Lung (tissue), 11 donors: ENCODE measurements at regions not wholly inside any gene's neighbourhood (a gene's known extent, or its start where the extent isn't known, plus 50 kb on each side); places are given as distances from the start of the nearest gene placed in this dataset.

ENCODE experiments used
- ATAC-seq: fragments of 200-7000 bp; cut with Tn5 transposase; one replicate; pipeline ENCODE4 v1.9.1; 2020; ENCODE audit warnings: moderate number of reproducible peaks; ENCODE audit not compliant: insufficient read depth, low FRiP score
- DNase-seq, 3 donors: peaks; one replicate each; pipeline ENCODE4 v3.0.0-alpha.2; 2013 to 2017
- H3K27ac ChIP-seq, 2 donors: one replicate each; pipeline ENCODE4 v1.5.1; 2013; ENCODE audit warnings: mild to moderate bottlenecking in 2 of 2, moderate library complexity in 2 of 2, control low read depth in 1 of 2, inconsistent platforms in 1 of 2, low read depth in 1 of 2, low read length in 1 of 2
- H3K27me3 ChIP-seq, 3 donors: one replicate each; pipeline ENCODE4 v1.5.1; 2013; ENCODE audit warnings: low read length in 2 of 3; ENCODE audit not compliant: control insufficient read depth in 3 of 3, insufficient read depth in 3 of 3
- H3K36me3 ChIP-seq, 4 donors: one replicate each; pipeline ENCODE4 v1.5.1; 2013; ENCODE audit warnings: low read length in 4 of 4, mild to moderate bottlenecking in 1 of 4, moderate library complexity in 1 of 4; ENCODE audit not compliant: control insufficient read depth in 4 of 4, insufficient read depth in 4 of 4
- H3K4me1 ChIP-seq, 5 donors: one replicate each; pipeline ENCODE4 v1.5.1; 2013; ENCODE audit warnings: low read length in 5 of 5, mild to moderate bottlenecking in 2 of 5, moderate library complexity in 1 of 5; ENCODE audit not compliant: control insufficient read depth in 5 of 5, insufficient read depth in 5 of 5
- H3K4me3 ChIP-seq: one replicate; pipeline ENCODE4 v1.5.1; 2013; ENCODE audit warnings: mild to moderate bottlenecking, control low read depth, moderate library complexity
- H3K9ac ChIP-seq, 2 donors: one replicate each; pipeline ENCODE4 v1.5.1; 2013; ENCODE audit warnings: low read length in 2 of 2, control low read depth in 1 of 2; ENCODE audit not compliant: insufficient read depth in 1 of 2
- H3K9me3 ChIP-seq, 4 donors: one replicate each; pipeline ENCODE4 v1.5.1; 2013; ENCODE audit warnings: low read length in 3 of 4, mild to moderate bottlenecking in 1 of 4, moderate library complexity in 1 of 4; ENCODE audit not compliant: control insufficient read depth in 4 of 4, insufficient read depth in 3 of 4
- WGBS, 2 donors: extraction: QIAGEN DNeasy Blood & Tissue Kit; methylation state at CpG; one replicate each; pipeline ENCODE4 v1.1.7; 2013; 5-methylcytosine and 5-hydroxymethylcytosine counted together
- TF ChIP-seq, protein P1 (sequence below): IDR thresholded peaks from 2 replicates; pipeline ENCODE4 v1.5.1; 2012; ENCODE audit warnings: mild to moderate bottlenecking; ENCODE audit errors: control extremely low read depth, extremely low read depth
- donor health status: control.
- donor health status: control.
- donor health status: Bipolar disorder and iron deficiency.
- donor health status: healthy.
- donor health status: DM: yes; HTN: yes; CAD: no.

DNA sequence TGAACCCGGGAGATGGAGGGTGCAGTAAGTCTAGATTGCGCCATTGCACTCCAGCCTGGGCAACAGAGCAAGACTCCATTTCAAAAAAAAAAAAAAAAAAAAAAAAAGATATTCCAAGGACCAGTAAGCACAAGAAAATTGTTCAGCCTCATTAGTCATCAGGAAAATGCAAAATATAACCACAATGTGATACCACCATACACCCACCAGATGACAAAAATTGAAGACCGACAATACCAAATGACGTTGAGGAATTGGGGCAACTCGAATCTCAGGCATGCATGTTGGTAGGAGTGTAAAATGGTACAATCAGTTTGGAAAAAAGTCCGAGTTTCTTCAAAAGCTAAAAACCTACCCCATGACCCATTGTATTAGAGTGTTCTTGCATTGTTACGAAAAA lies 130.2 kb upstream of the FAM9B start:
- 90 to 94% methylated on average over 7 of the region's 7 CpGs for WGBS, 2 donors
- ATAC-seq = no peak
- TF ChIP-seq, protein P1, sequence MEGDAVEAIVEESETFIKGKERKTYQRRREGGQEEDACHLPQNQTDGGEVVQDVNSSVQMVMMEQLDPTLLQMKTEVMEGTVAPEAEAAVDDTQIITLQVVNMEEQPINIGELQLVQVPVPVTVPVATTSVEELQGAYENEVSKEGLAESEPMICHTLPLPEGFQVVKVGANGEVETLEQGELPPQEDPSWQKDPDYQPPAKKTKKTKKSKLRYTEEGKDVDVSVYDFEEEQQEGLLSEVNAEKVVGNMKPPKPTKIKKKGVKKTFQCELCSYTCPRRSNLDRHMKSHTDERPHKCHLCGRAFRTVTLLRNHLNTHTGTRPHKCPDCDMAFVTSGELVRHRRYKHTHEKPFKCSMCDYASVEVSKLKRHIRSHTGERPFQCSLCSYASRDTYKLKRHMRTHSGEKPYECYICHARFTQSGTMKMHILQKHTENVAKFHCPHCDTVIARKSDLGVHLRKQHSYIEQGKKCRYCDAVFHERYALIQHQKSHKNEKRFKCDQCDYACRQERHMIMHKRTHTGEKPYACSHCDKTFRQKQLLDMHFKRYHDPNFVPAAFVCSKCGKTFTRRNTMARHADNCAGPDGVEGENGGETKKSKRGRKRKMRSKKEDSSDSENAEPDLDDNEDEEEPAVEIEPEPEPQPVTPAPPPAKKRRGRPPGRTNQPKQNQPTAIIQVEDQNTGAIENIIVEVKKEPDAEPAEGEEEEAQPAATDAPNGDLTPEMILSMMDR = no peak
- H3K9ac ChIP-seq = no peak overlapping the region
- no peak overlapping the region for H3K4me3 ChIP-seq
- no peaks in the 10 kb centered on the region for H3K36me3 ChIP-seq
- H3K9me3 ChIP-seq = peaks cover 0 to 2% (median under 1%) of the 10 kb centered on the region in 4 donors
- no peak overlapping the region for H3K27ac ChIP-seq
- peaks cover 0 to 6% (median 6%) of the 10 kb centered on the region in 3 donors for H3K27me3 ChIP-seq
- peaks cover 0 to 2% (median 0%) of the 10 kb centered on the region in 5 donors for H3K4me1 ChIP-seq
- DNase-seq = no peak

DNA sequence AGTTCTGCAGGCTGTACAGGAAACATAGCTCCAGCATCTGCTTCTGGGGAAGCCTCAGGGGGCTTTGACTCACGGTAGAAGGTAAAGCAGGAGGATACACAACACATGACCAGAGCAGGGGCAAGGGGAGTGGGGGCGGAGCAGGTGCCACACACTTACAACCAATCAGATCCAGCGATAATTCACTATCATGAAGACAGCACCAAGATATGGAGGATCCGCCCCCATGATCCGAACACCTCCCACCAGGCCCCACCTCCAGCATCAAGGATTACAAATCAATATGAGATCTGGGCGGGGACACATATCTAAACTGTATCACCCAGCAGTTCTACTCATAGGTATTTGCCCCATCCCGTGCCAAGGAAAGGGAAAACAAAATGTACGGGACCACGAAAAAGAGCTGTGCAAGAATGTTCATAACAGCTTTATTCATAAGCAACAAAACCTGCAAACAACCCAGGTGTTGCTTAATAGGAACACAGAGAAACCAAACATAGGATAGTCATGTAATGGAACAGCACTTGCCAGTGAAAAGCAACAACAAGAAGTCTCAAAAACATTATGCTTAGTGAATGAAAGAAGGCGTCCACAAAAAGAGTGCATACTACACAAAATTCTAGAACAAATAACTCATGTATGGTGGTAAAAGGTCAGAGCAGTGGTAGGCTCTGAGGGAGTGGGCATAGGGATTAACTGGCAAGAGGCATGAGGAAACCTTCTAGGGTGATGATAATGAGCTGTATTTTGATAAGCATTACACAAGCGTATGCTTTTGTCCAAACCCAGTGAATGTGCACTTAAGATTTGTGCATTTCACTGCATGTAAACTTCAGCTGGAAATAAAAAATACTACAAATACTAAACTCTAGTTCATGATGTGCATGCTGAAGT lies 130.9 kb upstream of the FAM9B start:
- Histone ChIP-seq H3K4me1 (peaks cover 0 to 2% (median 0%) of the 10 kb centered on the region in 5 donors), H3K4me3 (no peak overlapping the region), H3K9me3 (peaks cover 0 to 6% (median 1%) of the 10 kb centered on the region in 4 donors), H3K27ac (no peak overlapping the region), H3K36me3 (no peaks in the 10 kb centered on the region), H3K9ac (no peak overlapping the region), H3K27me3 (peaks cover 0 to 6% (median 3%) of the 10 kb centered on the region in 3 donors)
- TF ChIP-seq, protein P1 = no peak
- WGBS, 2 donors = 87 to 96% methylated on average over 11 of the region's 11 CpGs
- DNase-seq = no peak
- no peak for ATAC-seq

DNA sequence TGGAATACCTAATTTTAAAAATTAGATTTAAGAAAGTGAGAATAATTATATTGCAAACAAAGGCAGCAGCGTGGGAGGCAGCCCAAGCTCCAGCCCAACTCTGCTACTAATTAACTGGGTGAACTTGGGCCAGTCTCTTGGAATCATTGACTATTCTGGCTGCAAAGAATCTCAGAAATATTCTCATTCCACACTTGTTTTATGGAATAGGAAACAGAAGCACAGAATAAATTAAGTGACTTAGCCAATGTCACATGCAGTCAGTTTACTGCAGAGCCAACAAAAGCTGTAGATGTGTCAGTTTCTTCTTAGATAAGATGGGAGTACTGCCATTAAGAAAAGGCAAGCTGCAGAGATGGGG lies 132.6 kb upstream of the FAM9B start:
- H3K27me3 ChIP-seq = peaks cover 0 to 3% (median 2%) of the 10 kb centered on the region in 3 donors
- no peak for DNase-seq
- TF ChIP-seq, protein P1 = no peak
- no peaks in the 10 kb centered on the region for H3K36me3 ChIP-seq
- peaks cover 0 to 2% (median 0%) of the 10 kb centered on the region in 5 donors for H3K4me1 ChIP-seq
- 76 to 78% methylated on average over 1 of the region's 1 CpG for WGBS, 2 donors
- H3K9me3 ChIP-seq = peaks cover 0 to 6% (median 1%) of the 10 kb centered on the region in 4 donors
- no peak overlapping the region for H3K27ac ChIP-seq
- H3K4me3 ChIP-seq = no peak overlapping the region
- H3K9ac ChIP-seq = no peak overlapping the region
- ATAC-seq = no peak
